ENCODE measurements at regions not wholly inside any gene's neighbourhood (a gene's known extent, or its start where the extent isn't known, plus 50 kb on each side); places are given as distances from the start of the nearest gene placed in this dataset.

DNA sequence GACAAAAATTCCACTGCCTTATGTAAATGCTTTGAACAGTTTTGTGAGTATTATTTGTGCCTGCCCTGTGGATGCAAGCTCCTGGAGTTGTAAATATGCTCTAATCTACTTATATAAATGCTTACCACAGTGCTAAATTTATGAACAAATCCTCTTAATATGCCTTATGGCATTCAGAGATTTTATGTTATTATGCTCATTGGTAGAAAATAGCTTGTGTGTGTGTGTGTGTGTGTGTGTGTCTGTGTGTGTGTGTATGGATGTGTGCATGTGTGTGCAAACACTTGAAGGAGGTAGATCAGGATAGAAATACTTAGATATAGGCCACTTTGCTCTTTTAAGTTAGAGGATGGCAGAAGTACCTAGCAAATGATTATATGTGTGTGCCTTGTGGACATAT lies 253.9 kb downstream of the TAF11L14 start:
- H3K27me3 ChIP-seq, result no peaks in the 10 kb centered on the region
- H3K4me3 ChIP-seq, result no peak overlapping the region
- H3K36me3 ChIP-seq (replicated peaks in 1 of 2; ENCODE audit: insufficient read depth in 1 of 2, low read depth in 2 of 2), result no peaks in the 10 kb centered on the region
- TF ChIP-seq, protein P1, sequence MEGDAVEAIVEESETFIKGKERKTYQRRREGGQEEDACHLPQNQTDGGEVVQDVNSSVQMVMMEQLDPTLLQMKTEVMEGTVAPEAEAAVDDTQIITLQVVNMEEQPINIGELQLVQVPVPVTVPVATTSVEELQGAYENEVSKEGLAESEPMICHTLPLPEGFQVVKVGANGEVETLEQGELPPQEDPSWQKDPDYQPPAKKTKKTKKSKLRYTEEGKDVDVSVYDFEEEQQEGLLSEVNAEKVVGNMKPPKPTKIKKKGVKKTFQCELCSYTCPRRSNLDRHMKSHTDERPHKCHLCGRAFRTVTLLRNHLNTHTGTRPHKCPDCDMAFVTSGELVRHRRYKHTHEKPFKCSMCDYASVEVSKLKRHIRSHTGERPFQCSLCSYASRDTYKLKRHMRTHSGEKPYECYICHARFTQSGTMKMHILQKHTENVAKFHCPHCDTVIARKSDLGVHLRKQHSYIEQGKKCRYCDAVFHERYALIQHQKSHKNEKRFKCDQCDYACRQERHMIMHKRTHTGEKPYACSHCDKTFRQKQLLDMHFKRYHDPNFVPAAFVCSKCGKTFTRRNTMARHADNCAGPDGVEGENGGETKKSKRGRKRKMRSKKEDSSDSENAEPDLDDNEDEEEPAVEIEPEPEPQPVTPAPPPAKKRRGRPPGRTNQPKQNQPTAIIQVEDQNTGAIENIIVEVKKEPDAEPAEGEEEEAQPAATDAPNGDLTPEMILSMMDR (IDR thresholded peaks at IDR 0.05), result no peak
- no peak for TF ChIP-seq POLR2A (IDR thresholded peaks at IDR 0.05)
- no peaks in the 10 kb centered on the region for H3K4me1 ChIP-seq
- H3K9me3 ChIP-seq, result no peaks in the 10 kb centered on the region
- intact Hi-C loops (cut with DNase I), result no loop called here
- no peak overlapping the region for H3K27ac ChIP-seq
- DNase-seq (no peak), ATAC-seq (no peak)

DNA sequence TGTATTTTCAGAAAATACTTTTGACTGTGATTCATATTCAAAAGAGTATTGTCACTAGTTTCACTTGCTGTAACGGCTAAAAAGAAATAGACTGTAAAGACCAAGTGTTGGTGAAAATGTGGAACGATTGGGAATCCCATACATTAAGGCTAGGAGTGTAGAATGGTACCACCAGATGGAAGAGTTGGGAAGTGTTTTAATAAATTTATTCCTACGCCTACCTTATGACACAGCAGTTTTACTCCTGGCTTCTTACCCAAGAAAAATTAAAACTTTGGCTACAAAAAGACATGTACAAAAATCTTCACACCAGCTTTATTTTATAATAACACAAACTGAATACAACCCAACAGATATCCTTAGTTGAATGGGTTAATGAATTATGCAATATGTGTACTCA lies 256.2 kb downstream of the TAF11L14 start:
- Histone ChIP-seq H3K27ac (no peak overlapping the region), H3K27me3 (no peaks in the 10 kb centered on the region), H3K4me1 (no peaks in the 10 kb centered on the region), H3K9me3 (no peaks in the 10 kb centered on the region), H3K4me3 (no peak overlapping the region), H3K36me3 (replicated peaks in 1 of 2; ENCODE audit: insufficient read depth in 1 of 2, low read depth in 2 of 2) (no peaks in the 10 kb centered on the region)
- intact Hi-C loops (cut with DNase I), result no loop called here
- TF ChIP-seq POLR2A (IDR thresholded peaks at IDR 0.05), result no peak
- TF ChIP-seq, protein P1 (IDR thresholded peaks at IDR 0.05), result no peak
- 58 to 59% methylated on average over 3 of the region's 3 CpGs for WGBS, 2 donors
- no peak for ATAC-seq
- no peak for DNase-seq

DNA sequence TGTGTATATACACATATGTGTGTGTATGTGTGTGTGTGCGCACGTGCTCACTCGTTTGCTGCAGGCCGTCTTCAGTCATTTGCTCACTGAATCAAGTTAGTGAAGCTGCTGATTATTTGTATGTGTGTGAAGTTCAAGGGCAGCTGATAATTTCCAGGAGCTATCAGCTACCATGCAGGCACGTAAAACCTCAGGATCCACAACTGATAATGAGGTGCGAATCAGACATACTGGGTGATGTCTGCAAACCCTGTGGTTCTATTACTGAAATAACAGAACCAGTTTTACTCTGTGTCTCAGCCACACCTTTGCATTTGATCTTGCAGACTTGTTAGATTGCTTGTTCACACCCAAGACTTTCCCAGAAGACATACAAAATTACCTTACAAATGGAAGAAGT lies 257.6 kb downstream of the TAF11L14 start:
- no peaks in the 10 kb centered on the region for H3K27me3 ChIP-seq
- H3K9me3 ChIP-seq, result no peaks in the 10 kb centered on the region
- intact Hi-C loops (cut with DNase I), result no loop called here
- WGBS, 2 donors, result 37 to 40% methylated on average over 6 of the region's 6 CpGs
- no peaks in the 10 kb centered on the region for H3K36me3 ChIP-seq (replicated peaks in 1 of 2; ENCODE audit: insufficient read depth in 1 of 2, low read depth in 2 of 2)
- ATAC-seq (no peak), DNase-seq (no peak)
- no peak overlapping the region for H3K4me3 ChIP-seq
- no peak overlapping the region for H3K27ac ChIP-seq
- no peaks in the 10 kb centered on the region for H3K4me1 ChIP-seq
- TF ChIP-seq, protein P1 (IDR thresholded peaks at IDR 0.05), result no peak
- TF ChIP-seq POLR2A (IDR thresholded peaks at IDR 0.05), result no peak

DNA sequence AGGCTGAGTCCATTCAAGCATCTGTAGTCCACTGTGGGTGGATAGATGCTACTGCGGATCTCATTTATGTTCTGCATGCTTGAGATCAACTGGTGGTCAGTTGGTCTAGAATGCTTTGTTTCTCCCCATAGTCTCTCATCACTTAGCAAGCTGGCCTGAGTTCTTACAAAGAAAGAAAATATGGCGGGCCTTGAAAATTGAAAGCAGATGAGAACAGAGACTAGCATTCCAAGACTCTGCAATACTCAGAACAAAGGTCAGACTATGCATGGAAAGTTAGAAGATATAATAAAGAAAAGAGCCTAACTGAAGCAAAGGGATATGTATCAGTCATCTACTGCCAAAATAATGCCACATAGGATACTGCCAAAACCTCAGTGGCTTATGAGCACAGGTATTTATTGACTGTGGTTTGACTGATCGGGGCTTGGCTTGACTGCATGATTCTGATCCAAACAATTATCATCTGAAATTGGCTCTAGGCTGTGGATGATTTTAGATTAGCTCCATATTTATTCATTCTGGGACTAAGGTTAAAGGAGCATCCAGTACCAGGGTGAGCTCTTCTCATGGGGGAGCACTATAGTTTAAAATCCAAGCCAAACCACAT lies 258.9 kb downstream of the TAF11L14 start:
- Histone ChIP-seq H3K27me3 (no peaks in the 10 kb centered on the region), H3K9me3 (no peaks in the 10 kb centered on the region), H3K27ac (no peak overlapping the region), H3K36me3 (replicated peaks in 1 of 2; ENCODE audit: insufficient read depth in 1 of 2, low read depth in 2 of 2) (no peaks in the 10 kb centered on the region), H3K4me1 (no peaks in the 10 kb centered on the region), H3K4me3 (no peak overlapping the region)
- intact Hi-C loops (cut with DNase I), result no loop called here
- no peak for DNase-seq
- WGBS, 2 donors, result 55 to 93% methylated on average over 3 of the region's 3 CpGs
- no peak for TF ChIP-seq POLR2A (IDR thresholded peaks at IDR 0.05)
- TF ChIP-seq, protein P1 (IDR thresholded peaks at IDR 0.05), result no peak
- ATAC-seq, result no peak

DNA sequence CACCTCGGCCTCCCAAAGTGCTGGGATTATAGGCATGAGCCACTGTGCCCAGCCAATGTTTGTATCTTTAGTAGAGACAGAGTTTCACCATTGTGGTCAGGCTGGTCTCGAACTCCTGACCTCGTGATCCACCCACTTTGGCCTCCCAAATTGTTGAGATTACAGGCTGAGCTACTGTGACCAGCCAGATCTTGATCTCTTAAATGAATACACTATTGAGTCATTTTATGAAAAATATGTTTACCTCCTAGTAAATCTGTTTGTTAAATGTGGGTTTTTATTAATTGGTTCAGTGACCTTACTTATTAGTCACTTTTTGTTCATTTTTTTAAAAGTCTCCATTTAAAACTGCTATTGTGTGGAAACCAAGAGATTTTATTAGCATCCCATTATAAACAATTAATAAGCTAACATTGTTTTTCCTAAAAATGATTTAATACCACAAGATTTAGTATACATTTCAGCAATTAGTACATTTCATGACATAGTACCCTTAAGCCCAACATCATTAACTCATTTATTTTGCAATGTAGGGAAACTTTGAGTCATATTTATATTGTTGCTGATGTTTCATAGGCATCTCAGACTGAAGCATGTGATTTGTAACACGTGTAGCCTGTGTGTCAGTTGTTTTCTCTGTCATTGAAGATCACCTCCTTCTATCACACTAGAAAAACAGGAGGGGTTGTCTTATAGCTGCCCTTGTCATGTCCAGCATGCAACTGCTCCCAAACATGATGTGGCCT lies 261.2 kb downstream of the TAF11L14 start:
- Histone ChIP-seq H3K4me3 (no peak overlapping the region), H3K4me1 (no peaks in the 10 kb centered on the region), H3K9me3 (no peaks in the 10 kb centered on the region), H3K27me3 (no peaks in the 10 kb centered on the region), H3K36me3 (replicated peaks in 1 of 2; ENCODE audit: insufficient read depth in 1 of 2, low read depth in 2 of 2) (no peaks in the 10 kb centered on the region), H3K27ac (no peak overlapping the region)
- WGBS, 2 donors, result 61 to 64% methylated on average over 4 of the region's 4 CpGs
- TF ChIP-seq, protein P1 (IDR thresholded peaks at IDR 0.05), result no peak
- TF ChIP-seq POLR2A (IDR thresholded peaks at IDR 0.05), result no peak
- DNase-seq (no peak), ATAC-seq (no peak)
- intact Hi-C loops (cut with DNase I), result no loop called here

All from body of pancreas (tissue), 4 donors.